K562 (cell line): ENCODE measurements at regions not wholly inside any gene's neighbourhood (a gene's known extent, or its start where the extent isn't known, plus 50 kb on each side); places are given as distances from the start of the nearest gene placed in this dataset.

Source experiments
- CTCF ChIP-seq, 3 experiments: IDR thresholded peaks in 2 of 3; conservative IDR thresholded peaks in 1 of 3; 2 replicates each; pipeline ENCODE4 v1.5.1; 2011 to 2012; ENCODE audit warnings: low read length in 3 of 3, mild to moderate bottlenecking in 3 of 3, control low read depth in 2 of 3, improper control_type of control experiment in 1 of 3, inconsistent platforms in 1 of 3, low read depth in 1 of 3, mixed read lengths in 1 of 3, moderate library complexity in 1 of 3; ENCODE audit not compliant: insufficient read depth in 2 of 3
- ELF4 ChIP-seq: fragments of 450-650 bp; formaldehyde crosslinking; IDR thresholded peaks from 2 replicates; pipeline ENCODE4 v1.4.0; 2022; ENCODE audit warnings: missing genetic modification characterization
- EP300 ChIP-seq: IDR thresholded peaks from 2 replicates; pipeline ENCODE4 v1.6.1; 2012; ENCODE audit warnings: low read length, improper control_type of control experiment
- FOXM1 ChIP-seq, 2 experiments: fragments of 450-650 bp in 1 of 2; sonication (generic) in 1 of 2; formaldehyde crosslinking in 1 of 2; IDR thresholded peaks; 2 replicates each; pipeline versions ENCODE4 v1.6.1 to v1.9.0; 2017 to 2022; ENCODE audit warnings: low read depth in 2 of 2, mild to moderate bottlenecking in 2 of 2, missing genetic modification reagents in 1 of 2, moderate library complexity in 1 of 2
- GABPA ChIP-seq: fragments of 200-800 bp; sonication (Bioruptor generic); conservative IDR thresholded peaks from 2 replicates; pipeline ENCODE4 v1.6.1; 2016; ENCODE audit warnings: low read depth, missing genetic modification characterization, missing compliant biosample characterization
- JUND ChIP-seq, 2 experiments: IDR thresholded peaks; 2 replicates in 1 of 2; 3 replicates in 1 of 2; pipeline ENCODE4 v1.6.1; 2011; ENCODE audit warnings: borderline replicate concordance in 2 of 2, low read depth in 2 of 2, low read length in 2 of 2, improper control_type of control experiment in 1 of 2, missing biosample characterization in 1 of 2, missing genetic modification characterization in 1 of 2, missing genetic modification reagents in 1 of 2
- KAT8 ChIP-seq: fragments of 450-650 bp; IDR thresholded peaks from 2 replicates; pipeline ENCODE4 v1.6.1; 2016; ENCODE audit warnings: low read depth, mild to moderate bottlenecking
- PHB ChIP-seq: fragments of 250-450 bp; sonication (Bioruptor Pico); IDR thresholded peaks from 2 replicates; pipeline ENCODE4 v1.5.0; 2021
- PTBP1 ChIP-seq: fragments of 200-400 bp; formaldehyde crosslinking; IDR thresholded peaks from 2 replicates; pipeline ENCODE4 v1.6.1; 2017; ENCODE audit warnings: low read depth, low read length
- SAFB2 ChIP-seq: fragments of 200-400 bp; formaldehyde crosslinking; IDR thresholded peaks from 2 replicates; pipeline ENCODE4 v1.6.1; 2018; ENCODE audit warnings: borderline replicate concordance, low read length, low read depth, moderate library complexity; ENCODE audit not compliant: severe bottlenecking
- ZNF639 ChIP-seq, 2 experiments: fragments of 200-800 bp in 1 of 2; sonication (Bioruptor generic) in 1 of 2; sonication (generic) in 1 of 2; formaldehyde crosslinking in 1 of 2; IDR thresholded peaks in 1 of 2; conservative IDR thresholded peaks in 1 of 2; 2 replicates each; pipeline versions ENCODE4 v1.5.0 to v1.6.1; 2016 to 2020; ENCODE audit warnings: missing compliant biosample characterization in 1 of 2, missing genetic modification characterization in 1 of 2, missing genetic modification reagents in 1 of 2
- TF ChIP-seq, protein P1 (sequence below): sonication (generic); formaldehyde crosslinking; IDR thresholded peaks from 2 replicates; pipeline ENCODE4 v1.8.0; 2022; ENCODE audit warnings: mild to moderate bottlenecking, missing genetic modification reagents
- TF ChIP-seq, protein P2 (sequence below): fragments of 250-450 bp; sonication (Bioruptor Pico); IDR thresholded peaks from 2 replicates; pipeline ENCODE4 v1.8.0; 2021; ENCODE audit warnings: moderate library complexity, mild to moderate bottlenecking, inconsistent platforms

DNA sequence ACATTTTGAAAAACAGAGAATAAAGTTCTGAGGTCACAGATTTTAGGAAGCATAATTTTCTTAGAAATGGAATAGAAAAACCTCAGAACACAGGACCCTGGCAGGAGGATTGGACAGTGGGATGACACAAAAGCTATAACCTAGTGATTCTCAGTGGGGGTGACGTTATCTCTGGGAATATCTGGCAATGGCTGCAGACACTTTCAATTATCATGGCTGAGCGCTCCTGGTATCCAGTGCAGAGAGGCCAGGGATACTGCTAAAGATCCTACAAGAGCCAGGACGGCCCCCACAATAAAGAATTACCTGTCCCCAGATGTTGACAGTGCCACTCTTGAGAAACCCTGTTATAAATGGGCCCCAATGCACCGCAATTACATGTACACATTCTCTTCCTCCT, 117.2 kb upstream of the SPRED2 start:
- TF ChIP-seq GABPA (tag) (no peak), JUND (IDR thresholded peaks at IDR 0.05; ENCODE audit: borderline replicate concordance, low read depth, low read length) (no peak), JUND (tag; IDR thresholded peaks at IDR 0.05; ENCODE audit: borderline replicate concordance, low read depth, low read length) (no peak), CTCF (IDR thresholded peaks at IDR 0.05 in 2 of 3, conservative IDR thresholded peaks at IDR 0.05 in 1 of 3; ENCODE audit: insufficient read depth in 2 of 3, low read depth in 1 of 3, low read length in 3 of 3) (no peak), PHB (CRISPR knock-in tag) (no peak), FOXM1 (IDR thresholded peaks at IDR 0.05; ENCODE audit: low read depth) (no peak), FOXM1 (CRISPR knock-in tag; IDR thresholded peaks at IDR 0.05; ENCODE audit: low read depth) (no peak), KAT8 (no peak), PTBP1 (no peak), EP300 (no peak), SAFB2 (no peak), ELF4 (no peak), ZNF639 (CRISPR knock-in tag; conservative IDR thresholded peaks at IDR 0.05 in 1 of 2, IDR thresholded peaks at IDR 0.05 in 1 of 2) (no peak)
- TF ChIP-seq, protein P1, sequence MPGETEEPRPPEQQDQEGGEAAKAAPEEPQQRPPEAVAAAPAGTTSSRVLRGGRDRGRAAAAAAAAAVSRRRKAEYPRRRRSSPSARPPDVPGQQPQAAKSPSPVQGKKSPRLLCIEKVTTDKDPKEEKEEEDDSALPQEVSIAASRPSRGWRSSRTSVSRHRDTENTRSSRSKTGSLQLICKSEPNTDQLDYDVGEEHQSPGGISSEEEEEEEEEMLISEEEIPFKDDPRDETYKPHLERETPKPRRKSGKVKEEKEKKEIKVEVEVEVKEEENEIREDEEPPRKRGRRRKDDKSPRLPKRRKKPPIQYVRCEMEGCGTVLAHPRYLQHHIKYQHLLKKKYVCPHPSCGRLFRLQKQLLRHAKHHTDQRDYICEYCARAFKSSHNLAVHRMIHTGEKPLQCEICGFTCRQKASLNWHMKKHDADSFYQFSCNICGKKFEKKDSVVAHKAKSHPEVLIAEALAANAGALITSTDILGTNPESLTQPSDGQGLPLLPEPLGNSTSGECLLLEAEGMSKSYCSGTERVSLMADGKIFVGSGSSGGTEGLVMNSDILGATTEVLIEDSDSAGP (CRISPR knock-in tag) = no peak
- TF ChIP-seq, protein P2, sequence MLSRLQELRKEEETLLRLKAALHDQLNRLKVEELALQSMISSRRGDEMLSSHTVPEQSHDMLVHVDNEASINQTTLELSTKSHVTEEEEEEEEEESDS = no peak
